Natural killer cell (primary cell): ENCODE measurements at regions not wholly inside any gene's neighbourhood (a gene's known extent, or its start where the extent isn't known, plus 50 kb on each side); places are given as distances from the start of the nearest gene placed in this dataset.
A peak's percentile ranks its signal among the peaks of the same experiment; 100 is the strongest.

Source experiments
- ATAC-seq, 3 donors: fragments of 150-1000 bp in 2 of 3; fragments of 200-7000 bp in 1 of 3; cut with Tn5 transposase; 1 replicate in 1 of 3; 2 replicates in 2 of 3; pipeline ENCODE4 v1.10.0; 2021; ENCODE audit warnings: mild to moderate bottlenecking in 2 of 3, moderate library complexity in 2 of 3
- DNase-seq, 2 donors: peaks; one replicate each; pipeline versions ENCODE4 v3.0.0 to v3.0.0-alpha.2; 2013 to 2021; ENCODE audit warnings: mixed read lengths in 1 of 2
- H3K27ac ChIP-seq: one replicate; pipeline ENCODE4 v1.5.1; 2013; ENCODE audit warnings: mild to moderate bottlenecking, low read length
- H3K27me3 ChIP-seq: one replicate; pipeline ENCODE4 v1.6.1; 2013; ENCODE audit warnings: low read length; ENCODE audit not compliant: control insufficient read depth, insufficient read depth
- H3K36me3 ChIP-seq: one replicate; pipeline ENCODE4 v1.6.1; 2013; ENCODE audit warnings: low read length; ENCODE audit not compliant: control insufficient read depth, insufficient read depth
- H3K4me1 ChIP-seq: one replicate; pipeline ENCODE4 v1.6.1; 2013; ENCODE audit warnings: low read length; ENCODE audit not compliant: control insufficient read depth, insufficient read depth
- H3K4me3 ChIP-seq: one replicate; pipeline ENCODE4 v1.5.1; 2013; ENCODE audit warnings: low read length
- H3K9me3 ChIP-seq: one replicate; pipeline ENCODE4 v1.6.1; 2013; ENCODE audit warnings: low read length; ENCODE audit not compliant: control insufficient read depth, insufficient read depth
- H3K27ac Mint-ChIP-seq, 2 donors: one replicate each; pipeline ENCODE4 v1.8.0; 2022; ENCODE audit warnings: mild to moderate bottlenecking in 2 of 2, mixed read lengths in 2 of 2, moderate library complexity in 1 of 2
- H3K27me3 Mint-ChIP-seq, 2 donors: one replicate each; pipeline ENCODE4 v1.8.0; 2022; ENCODE audit warnings: low read depth in 2 of 2, mixed read lengths in 2 of 2
- H3K36me3 Mint-ChIP-seq: one replicate; pipeline ENCODE4 v1.8.0; 2022; ENCODE audit warnings: mixed read lengths
- H3K4me1 Mint-ChIP-seq, 2 donors: one replicate each; pipeline ENCODE4 v1.8.0; 2022; ENCODE audit warnings: mixed read lengths in 2 of 2
- H3K4me3 Mint-ChIP-seq: one replicate; pipeline ENCODE4 v1.8.0; 2022; ENCODE audit warnings: mild to moderate bottlenecking, moderate library complexity, mixed read lengths
- H3K9me3 Mint-ChIP-seq, 2 donors: one replicate each; pipeline ENCODE4 v1.8.0; 2022; ENCODE audit warnings: mixed read lengths in 2 of 2
- WGBS: methylation state at CpG from one replicate; pipeline ENCODE4 v1.1.7; 2013; ENCODE audit warnings: missing lambda C conversion rate; ENCODE audit not compliant: insufficient coverage; 5-methylcytosine and 5-hydroxymethylcytosine counted together
- intact Hi-C: fragments of 100-400 bp; cut with micrococcal nuclease; formaldehyde crosslinking; loops from one replicate; pipeline ENCODE4 v1.14.2; 2022
- TF ChIP-seq, protein P1 (sequence below): fragments of 200-600 bp; IDR thresholded peaks from one replicate; pipeline ENCODE4 v1.8.0; 2022; ENCODE audit warnings: antibody characterized with exemption

DNA sequence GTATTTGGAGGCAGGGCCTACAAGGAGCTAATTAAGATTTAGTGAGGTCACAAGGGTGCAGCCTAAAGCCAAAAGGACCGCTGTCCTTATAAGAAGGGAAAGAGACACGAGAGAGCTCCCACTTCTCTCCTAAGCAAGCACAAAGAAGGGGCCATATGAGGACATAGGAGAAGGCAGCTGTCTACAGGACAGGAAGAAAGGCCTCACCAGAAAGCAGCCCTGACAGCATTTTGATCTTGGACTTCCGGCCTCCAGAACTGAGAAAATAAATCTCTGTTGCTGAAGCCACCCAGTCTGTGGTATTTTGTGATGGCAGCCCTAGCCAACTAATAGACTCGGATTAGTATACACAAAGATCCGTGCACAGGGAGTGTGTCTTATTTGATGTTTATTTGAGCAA is 139.7 kb downstream of the B3GNT2 start:
- no peaks in the 10 kb centered on the region for H3K36me3 Mint-ChIP-seq
- no peaks in the 10 kb centered on the region for H3K9me3 Mint-ChIP-seq
- Histone ChIP-seq H3K27me3 (no peaks in the 10 kb centered on the region), H3K36me3 (no peaks in the 10 kb centered on the region), H3K4me1 (peaks cover 35% of the 10 kb centered on the region), H3K9me3 (no peaks in the 10 kb centered on the region), H3K4me3 (no peak overlapping the region), H3K27ac (no peak overlapping the region)
- peaks cover 31 to 45% of the 10 kb centered on the region in 2 donors for H3K4me1 Mint-ChIP-seq
- intact Hi-C loops = no loop called here
- WGBS = 76% methylated on average over 5 of the region's 5 CpGs
- ATAC-seq (peak in 1 of 3 donors; percentile 20), DNase-seq (no peak)
- H3K4me3 Mint-ChIP-seq = no peak overlapping the region
- H3K27ac Mint-ChIP-seq = peak overlapping the region; percentile 86 to 92
- H3K27me3 Mint-ChIP-seq = no peaks in the 10 kb centered on the region
- TF ChIP-seq, protein P1, sequence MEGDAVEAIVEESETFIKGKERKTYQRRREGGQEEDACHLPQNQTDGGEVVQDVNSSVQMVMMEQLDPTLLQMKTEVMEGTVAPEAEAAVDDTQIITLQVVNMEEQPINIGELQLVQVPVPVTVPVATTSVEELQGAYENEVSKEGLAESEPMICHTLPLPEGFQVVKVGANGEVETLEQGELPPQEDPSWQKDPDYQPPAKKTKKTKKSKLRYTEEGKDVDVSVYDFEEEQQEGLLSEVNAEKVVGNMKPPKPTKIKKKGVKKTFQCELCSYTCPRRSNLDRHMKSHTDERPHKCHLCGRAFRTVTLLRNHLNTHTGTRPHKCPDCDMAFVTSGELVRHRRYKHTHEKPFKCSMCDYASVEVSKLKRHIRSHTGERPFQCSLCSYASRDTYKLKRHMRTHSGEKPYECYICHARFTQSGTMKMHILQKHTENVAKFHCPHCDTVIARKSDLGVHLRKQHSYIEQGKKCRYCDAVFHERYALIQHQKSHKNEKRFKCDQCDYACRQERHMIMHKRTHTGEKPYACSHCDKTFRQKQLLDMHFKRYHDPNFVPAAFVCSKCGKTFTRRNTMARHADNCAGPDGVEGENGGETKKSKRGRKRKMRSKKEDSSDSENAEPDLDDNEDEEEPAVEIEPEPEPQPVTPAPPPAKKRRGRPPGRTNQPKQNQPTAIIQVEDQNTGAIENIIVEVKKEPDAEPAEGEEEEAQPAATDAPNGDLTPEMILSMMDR = no peak

DNA sequence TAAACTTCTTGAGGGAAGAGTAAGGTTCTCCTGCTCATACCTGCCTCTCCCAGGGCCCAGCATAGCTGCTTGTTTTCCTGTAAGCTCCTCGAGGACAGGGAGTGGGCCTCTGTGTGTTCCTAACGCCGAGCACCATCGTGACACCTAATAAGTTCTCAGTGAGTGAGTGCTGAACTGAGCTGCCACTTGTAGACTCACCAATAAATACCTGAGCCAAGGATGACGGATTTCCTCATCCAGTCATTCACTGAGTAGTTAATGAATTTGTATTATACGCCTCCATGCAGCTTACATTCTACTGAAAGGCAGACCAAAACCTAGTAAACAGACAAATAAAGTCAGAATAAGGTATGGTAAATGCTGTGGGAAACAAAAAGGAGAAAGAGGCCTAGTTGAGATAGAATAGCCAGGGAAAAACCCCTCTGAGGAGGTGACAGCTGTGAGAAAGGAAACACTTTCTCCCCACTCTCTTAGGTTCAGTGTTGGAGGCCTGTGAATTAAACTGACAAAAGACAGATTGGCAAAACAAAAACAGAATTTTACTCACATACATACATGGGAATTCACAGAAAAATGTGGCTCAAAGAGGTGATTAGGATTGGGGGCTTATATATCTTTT is 138.6 kb downstream of the B3GNT2 start:
- intact Hi-C loops = no loop called here
- Histone ChIP-seq H3K9me3 (no peaks in the 10 kb centered on the region), H3K36me3 (no peaks in the 10 kb centered on the region), H3K27ac (no peak overlapping the region), H3K4me3 (no peak overlapping the region), H3K4me1 (peaks cover 35% of the 10 kb centered on the region), H3K27me3 (no peaks in the 10 kb centered on the region)
- TF ChIP-seq, protein P1 = no peak
- no peaks in the 10 kb centered on the region for H3K27me3 Mint-ChIP-seq
- H3K27ac Mint-ChIP-seq = peak overlapping the region; percentile 86 to 92
- WGBS = 93% methylated on average over 4 of the region's 6 CpGs
- ATAC-seq (peak in 2 of 3 donors; percentile 38 to 39), DNase-seq (no peak)
- H3K4me1 Mint-ChIP-seq = peaks cover 31 to 46% of the 10 kb centered on the region in 2 donors
- H3K36me3 Mint-ChIP-seq = no peaks in the 10 kb centered on the region
- peak overlapping the region; percentile 32 for H3K4me3 Mint-ChIP-seq
- no peaks in the 10 kb centered on the region for H3K9me3 Mint-ChIP-seq

DNA sequence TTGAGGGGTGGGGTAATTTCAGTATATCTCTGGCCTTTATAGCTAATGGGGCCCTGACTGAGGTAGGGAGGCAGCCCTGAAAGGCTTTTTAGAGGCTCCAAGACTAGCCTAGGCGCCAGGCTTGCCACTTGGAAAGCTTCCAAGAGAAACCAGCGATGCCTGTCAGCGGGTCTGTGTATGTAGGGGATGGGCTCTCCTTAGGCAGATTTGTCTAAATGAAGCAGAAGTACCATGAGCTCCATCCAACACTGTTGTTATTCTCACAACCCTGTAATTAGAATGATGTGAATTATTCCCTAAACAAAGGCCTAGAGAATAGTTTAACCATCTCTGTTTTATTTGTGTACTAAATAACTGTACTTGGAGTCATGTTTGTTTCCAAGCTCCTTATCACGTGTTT is 138.1 kb downstream of the B3GNT2 start:
- Mint-ChIP-seq H3K27ac (peak overlapping the region; percentile 86 to 92), H3K27me3 (no peaks in the 10 kb centered on the region), H3K4me1 (peaks cover 31 to 46% of the 10 kb centered on the region in 2 donors), H3K4me3 (no peak overlapping the region), H3K36me3 (no peaks in the 10 kb centered on the region), H3K9me3 (no peaks in the 10 kb centered on the region)
- DNase-seq (no peak), ATAC-seq (no peak)
- intact Hi-C loops = no loop called here
- H3K27me3 ChIP-seq = no peaks in the 10 kb centered on the region
- peaks cover 35% of the 10 kb centered on the region for H3K4me1 ChIP-seq
- H3K4me3 ChIP-seq = no peak overlapping the region
- no peaks in the 10 kb centered on the region for H3K9me3 ChIP-seq
- H3K36me3 ChIP-seq = no peaks in the 10 kb centered on the region
- TF ChIP-seq, protein P1 = no peak
- H3K27ac ChIP-seq = no peak overlapping the region
- 72% methylated on average over 4 of the region's 4 CpGs for WGBS

DNA sequence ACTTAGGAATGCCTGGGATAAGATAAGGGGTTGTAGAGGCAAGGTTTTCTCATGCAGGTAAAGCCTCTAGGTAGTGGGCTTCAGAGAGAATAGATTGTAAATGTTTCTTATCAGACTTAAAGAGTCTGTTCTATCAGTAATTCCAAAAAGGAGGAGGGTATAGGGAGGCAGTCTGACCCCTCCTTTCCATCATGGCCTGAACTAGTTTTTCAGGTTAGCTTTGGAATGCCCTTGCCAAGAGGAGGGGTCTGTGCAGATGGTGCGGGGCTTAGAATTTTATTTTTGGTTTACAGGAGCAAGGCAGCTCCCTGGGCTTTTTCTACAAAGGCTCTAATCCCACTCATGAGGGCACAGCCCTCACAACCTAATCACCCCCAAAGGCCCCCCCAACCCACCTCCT is 135.0 kb downstream of the B3GNT2 start:
- intact Hi-C loops = no loop called here
- peaks cover 29% of the 10 kb centered on the region for H3K4me1 ChIP-seq

More for the DNA sequence above, 135.0 kb downstream of the B3GNT2 start:
- Histone ChIP-seq H3K36me3 (no peaks in the 10 kb centered on the region), H3K9me3 (no peaks in the 10 kb centered on the region), H3K27ac (no peak overlapping the region), H3K27me3 (no peaks in the 10 kb centered on the region), H3K4me3 (no peak overlapping the region)
- TF ChIP-seq, protein P1 = no peak
- peaks cover 26 to 42% of the 10 kb centered on the region in 2 donors for H3K4me1 Mint-ChIP-seq
- no peak for DNase-seq
- no peaks in the 10 kb centered on the region for H3K9me3 Mint-ChIP-seq
- ATAC-seq = no peak
- H3K27me3 Mint-ChIP-seq = no peaks in the 10 kb centered on the region
- H3K36me3 Mint-ChIP-seq = no peaks in the 10 kb centered on the region
- H3K4me3 Mint-ChIP-seq = no peak overlapping the region
- no CpG with 5 or more reads among the region's 1 CpG for WGBS
- H3K27ac Mint-ChIP-seq = no peak overlapping the region
